Stimulated activated CD4-positive, alpha-beta T cell treated with anti-CD3 and anti-CD28 coated beads, Interleukin-15, amount 100 ng/mL, for 48 hours (primary cell): ENCODE measurements at regions not wholly inside any gene's neighbourhood (a gene's known extent, or its start where the extent isn't known, plus 50 kb on each side); places are given as distances from the start of the nearest gene placed in this dataset.
"Not testable (repeated sequence)": the region's sequence is repeated elsewhere in the genome, so short reads cannot be mapped to it uniquely, and the experiment has no call there.

ENCODE experiments used
- DNase-seq, 2 donors: peaks; one replicate each; pipeline ENCODE4 v3.0.0-alpha.2; 2020; ENCODE audit warnings: low read depth in 2 of 2

- no peak for DNase-seq
Measured at GRCh38 chr14:96686126-96686525, 111.1 kb upstream of the VRK1 start.

DNA sequence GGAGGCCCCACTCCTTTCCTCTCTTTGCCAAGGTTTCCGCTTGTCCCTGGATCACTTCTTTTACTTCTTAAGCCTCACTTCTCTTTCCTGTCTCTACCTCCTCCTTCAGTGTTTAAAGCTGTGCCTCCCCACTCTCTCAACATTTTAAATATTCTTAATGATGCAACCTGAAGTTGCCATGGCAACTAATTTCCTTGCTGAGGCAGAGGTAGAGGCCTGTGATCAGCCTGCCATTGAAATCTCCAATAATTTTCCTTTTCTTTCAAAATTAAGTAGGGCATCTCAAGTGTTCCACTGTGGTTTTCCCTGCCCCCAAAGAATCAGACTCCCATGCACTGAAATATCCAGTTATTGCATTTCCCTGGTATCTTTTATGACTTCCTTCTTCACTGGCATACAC, 108.6 kb upstream of the VRK1 start:
- no peak for DNase-seq

GRCh38 chr14:96690713-96691383, 106.3 kb upstream of the VRK1 start:
- no peak for DNase-seq

GRCh38 chr14:96693252-96693820, 103.8 kb upstream of the VRK1 start:
- no peak for DNase-seq

- no peak for DNase-seq
Measured at GRCh38 chr14:96693987-96694386, 103.2 kb upstream of the VRK1 start.

GRCh38 chr14:96698960-96699539, 98.1 kb upstream of the VRK1 start:
- DNase-seq = peak in 1 of 2 donors; percentile 9

GRCh38 chr14:96699666-96700065, 97.5 kb upstream of the VRK1 start:
- DNase-seq = no peak

DNA sequence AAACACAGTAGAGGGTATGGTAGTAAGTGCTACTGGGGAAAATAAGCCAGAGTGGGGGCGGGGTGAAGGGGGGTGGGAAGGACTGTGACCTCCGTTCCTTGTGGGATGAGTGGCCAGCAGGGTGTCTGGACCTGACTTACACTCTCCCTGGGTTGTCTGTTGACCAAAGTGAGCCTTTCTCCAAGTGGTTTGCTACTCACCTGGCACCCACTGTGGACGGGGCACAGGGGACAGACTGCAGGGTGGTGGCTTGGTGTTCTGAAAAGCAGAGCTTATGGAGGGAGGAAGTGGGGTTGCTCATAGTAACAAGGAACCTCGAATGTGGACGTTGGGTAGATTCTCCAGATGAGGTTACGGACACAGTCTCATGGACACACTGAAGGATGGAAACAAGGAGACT, 94.4 kb upstream of the VRK1 start:
- no peak for DNase-seq

GRCh38 chr14:96705422-96706092, 91.6 kb upstream of the VRK1 start:
- no peak for DNase-seq

- DNase-seq = no peak
Measured at GRCh38 chr14:96706893-96707292, 90.3 kb upstream of the VRK1 start.

DNA sequence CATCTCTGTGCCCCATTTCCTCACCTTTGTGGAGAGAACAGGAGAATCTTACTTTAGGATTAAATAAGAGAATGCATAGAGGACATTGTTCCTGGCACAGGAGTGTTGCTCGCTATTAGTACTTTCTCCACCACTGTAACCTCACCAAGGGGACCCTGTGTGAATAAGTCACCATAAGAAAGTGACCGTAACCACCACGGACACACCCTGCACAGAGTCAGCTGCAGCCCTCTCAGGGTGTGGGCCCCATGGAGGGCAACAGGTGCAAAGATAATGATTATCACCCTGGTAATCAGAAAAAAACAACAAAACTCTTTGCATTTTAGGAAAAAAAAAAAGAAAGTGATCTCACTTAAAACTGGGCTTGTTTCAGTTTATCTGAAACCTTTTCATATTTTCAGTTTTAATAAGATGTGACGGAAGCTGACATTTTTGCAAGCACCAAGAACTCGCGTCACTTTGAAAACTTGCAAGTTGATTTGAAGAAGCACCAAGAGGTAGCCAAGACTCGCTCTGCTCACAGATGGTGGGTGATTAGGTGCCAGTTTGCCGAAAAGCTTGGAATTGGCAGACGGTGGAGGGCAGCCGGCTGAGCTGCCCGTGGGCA, 87.0 kb upstream of the VRK1 start:
- no peak for DNase-seq

GRCh38 chr14:96711559-96712267, 85.5 kb upstream of the VRK1 start:
- no peak for DNase-seq

GRCh38 chr14:96713426-96713825, 83.8 kb upstream of the VRK1 start:
- DNase-seq = no peak

- not testable (repeated sequence) for DNase-seq
Measured at GRCh38 chr14:96714537-96714936, 82.6 kb upstream of the VRK1 start.

- DNase-seq = no peak
Measured at GRCh38 chr14:96717116-96717515, 80.1 kb upstream of the VRK1 start.

DNA sequence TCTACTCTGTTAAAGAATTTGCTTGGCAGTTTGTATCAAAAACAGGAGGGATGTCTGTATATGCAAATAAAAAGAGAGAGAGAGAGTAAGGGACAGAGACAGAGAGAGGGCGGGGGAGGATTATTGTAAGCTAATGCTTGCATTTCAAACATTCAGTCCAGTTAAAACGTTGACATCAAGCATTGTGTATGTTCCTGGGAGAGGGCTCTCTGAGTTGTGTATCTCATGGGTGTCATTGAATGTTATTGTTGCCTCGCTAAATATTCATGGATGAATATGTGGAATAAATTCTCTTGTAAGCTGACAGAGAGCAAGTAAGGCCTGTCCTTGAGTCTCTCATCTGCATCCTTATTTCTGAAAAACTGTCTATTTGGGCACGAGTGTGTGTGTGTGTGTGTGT, 78.8 kb upstream of the VRK1 start:
- no peak for DNase-seq

- DNase-seq = not testable (repeated sequence)
Measured at GRCh38 chr14:96720702-96721101, 76.5 kb upstream of the VRK1 start.

DNA sequence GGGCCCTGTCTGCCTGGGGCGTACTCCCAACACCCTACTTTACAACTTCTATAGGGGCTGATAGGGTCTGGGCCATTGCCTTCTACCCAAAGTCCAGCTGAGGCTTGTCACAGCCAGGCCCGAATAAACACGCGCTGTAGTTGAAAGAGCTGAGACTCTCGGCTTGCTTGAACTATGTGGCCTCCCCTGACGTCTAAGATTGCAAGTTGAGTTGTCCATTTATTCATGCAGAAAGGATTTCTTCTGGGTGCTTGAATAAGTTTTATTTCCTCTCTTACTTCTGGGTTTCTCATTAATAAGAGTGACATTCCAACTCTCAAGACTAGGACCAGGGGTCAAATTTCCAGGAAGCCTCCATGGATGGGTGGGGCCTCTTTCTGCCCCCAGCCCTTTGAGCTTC, 74.4 kb upstream of the VRK1 start:
- no peak for DNase-seq

- DNase-seq = no peak
Measured at GRCh38 chr14:96723946-96724345, 73.2 kb upstream of the VRK1 start.

- no peak for DNase-seq
Measured at GRCh38 chr14:96725232-96725631, 72.0 kb upstream of the VRK1 start.

DNA sequence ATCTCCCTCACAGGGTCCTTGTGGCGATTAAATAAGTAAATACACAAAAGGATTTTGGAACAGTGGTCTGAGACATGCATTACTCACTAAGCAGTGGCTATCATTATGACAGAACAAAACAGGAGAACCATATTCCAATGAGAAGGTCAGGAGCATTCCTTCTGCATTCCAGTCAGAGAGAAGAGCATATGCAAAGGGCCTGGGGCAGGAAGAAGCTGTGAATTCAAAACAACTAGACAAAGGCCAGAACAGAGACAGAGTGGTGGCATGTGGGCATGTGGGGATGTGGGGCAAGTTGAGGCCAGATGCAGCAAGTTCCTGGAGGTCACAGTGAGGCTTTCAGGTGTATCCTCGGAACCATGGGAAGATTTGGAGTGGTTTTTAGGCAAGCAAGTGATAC, 70.1 kb upstream of the VRK1 start:
- no peak for DNase-seq

DNA sequence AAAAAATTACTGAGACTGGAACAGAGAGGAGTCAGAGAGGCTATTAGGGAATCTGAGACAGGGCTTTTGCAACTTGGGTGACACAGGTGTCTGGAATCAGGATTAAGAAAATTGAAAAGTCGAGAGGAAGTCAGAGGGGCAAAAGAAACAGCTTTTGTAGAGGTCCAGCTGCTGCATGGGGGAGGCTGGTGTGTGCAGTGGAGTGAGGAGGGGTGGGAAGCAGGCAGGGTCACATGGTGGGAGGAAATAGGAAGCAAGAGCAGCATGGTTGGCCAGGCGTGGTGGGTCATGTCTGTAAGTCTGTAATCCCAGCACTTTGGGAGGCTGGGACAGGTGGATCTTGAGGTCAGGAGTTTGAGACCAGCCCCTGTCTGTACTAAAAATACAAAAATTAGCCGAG, 69.7 kb upstream of the VRK1 start:
- DNase-seq = no peak
